Upper lobe of left lung (tissue), 4 donors: ENCODE measurements at regions not wholly inside any gene's neighbourhood (a gene's known extent, or its start where the extent isn't known, plus 50 kb on each side); places are given as distances from the start of the nearest gene placed in this dataset.

Experiments used
- CTCF ChIP-seq, 6 experiments: fragments of 450-650 bp in 4 of 6; fragments of 200-600 bp in 2 of 6; sonication (generic) in 2 of 6; IDR thresholded peaks; one replicate each; pipeline ENCODE4 v1.5.1; 2016 to 2019; ENCODE audit warnings: antibody characterized with exemption in 6 of 6
- EP300 ChIP-seq, 4 donors: sonication (generic); formaldehyde crosslinking; IDR thresholded peaks; one replicate each; pipeline ENCODE4 v1.5.1; 2017; ENCODE audit warnings: antibody characterized with exemption in 4 of 4, control low read depth in 2 of 4
- POLR2A ChIP-seq, 4 donors: fragments of 450-650 bp; IDR thresholded peaks; one replicate each; pipeline ENCODE4 v1.5.1; 2016 to 2017; ENCODE audit warnings: antibody characterized with exemption in 4 of 4, mild to moderate bottlenecking in 2 of 4
- POLR2AphosphoS5 ChIP-seq, 2 donors: sonication (generic); formaldehyde crosslinking; IDR thresholded peaks; one replicate each; pipeline ENCODE4 v1.5.1; 2017; ENCODE audit warnings: antibody characterized with exemption in 2 of 2

GRCh38 chr13:99450416-99450815 is 50.9 kb upstream of the TM9SF2 start:
- no peak for TF ChIP-seq CTCF (IDR thresholded peaks at IDR 0.05)
- no peak for TF ChIP-seq POLR2A (IDR thresholded peaks at IDR 0.05)
- TF ChIP-seq EP300 (IDR thresholded peaks at IDR 0.05) = no peak
- no peak for TF ChIP-seq POLR2AphosphoS5 (IDR thresholded peaks at IDR 0.05)
